Stomach (tissue), 4 donors: ENCODE measurements at regions not wholly inside any gene's neighbourhood (a gene's known extent, or its start where the extent isn't known, plus 50 kb on each side); places are given as distances from the start of the nearest gene placed in this dataset.
A peak's percentile ranks its signal among the peaks of the same experiment; 100 is the strongest.

ENCODE experiments used
- EP300 ChIP-seq: sonication (generic); formaldehyde crosslinking; IDR thresholded peaks from one replicate; pipeline ENCODE4 v1.6.1; 2017; ENCODE audit warnings: antibody characterized with exemption
- TF ChIP-seq, protein P1 (sequence below), 7 experiments: fragments of 450-650 bp in 4 of 7; fragments of 200-600 bp in 3 of 7; sonication (generic) in 3 of 7; IDR thresholded peaks; one replicate each; pipeline ENCODE4 v1.5.1; 2016 to 2019; ENCODE audit warnings: antibody characterized with exemption in 7 of 7, control low read depth in 2 of 7, mild to moderate bottlenecking in 1 of 7

DNA sequence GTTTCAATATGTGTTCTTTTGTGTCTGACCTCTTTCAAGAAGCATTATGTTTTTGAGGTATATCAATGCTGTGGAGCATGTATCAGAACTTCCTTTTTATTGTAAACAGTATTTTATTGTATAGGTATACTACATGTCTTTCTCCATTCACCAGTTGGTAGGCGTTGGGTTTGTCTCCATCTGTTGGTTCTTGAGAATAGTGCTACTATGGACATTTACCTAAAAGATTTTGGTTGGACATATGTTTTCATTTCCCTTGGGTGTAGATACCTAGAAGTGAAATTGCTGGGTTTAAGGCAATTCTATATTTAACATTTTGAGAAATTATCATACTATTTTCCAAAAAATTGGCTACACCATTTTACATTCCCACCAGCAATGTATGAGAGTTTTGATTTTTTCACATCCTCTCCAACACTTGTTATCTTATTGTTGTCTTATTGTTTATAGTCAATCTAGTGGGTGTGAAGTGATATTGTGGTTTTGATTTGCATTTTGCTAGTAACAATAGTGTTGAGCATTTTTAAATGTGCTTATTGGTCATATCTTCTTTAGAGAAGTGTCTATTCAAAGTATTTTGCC is 409.2 kb downstream of the IPO8 start:
- TF ChIP-seq, protein P1, sequence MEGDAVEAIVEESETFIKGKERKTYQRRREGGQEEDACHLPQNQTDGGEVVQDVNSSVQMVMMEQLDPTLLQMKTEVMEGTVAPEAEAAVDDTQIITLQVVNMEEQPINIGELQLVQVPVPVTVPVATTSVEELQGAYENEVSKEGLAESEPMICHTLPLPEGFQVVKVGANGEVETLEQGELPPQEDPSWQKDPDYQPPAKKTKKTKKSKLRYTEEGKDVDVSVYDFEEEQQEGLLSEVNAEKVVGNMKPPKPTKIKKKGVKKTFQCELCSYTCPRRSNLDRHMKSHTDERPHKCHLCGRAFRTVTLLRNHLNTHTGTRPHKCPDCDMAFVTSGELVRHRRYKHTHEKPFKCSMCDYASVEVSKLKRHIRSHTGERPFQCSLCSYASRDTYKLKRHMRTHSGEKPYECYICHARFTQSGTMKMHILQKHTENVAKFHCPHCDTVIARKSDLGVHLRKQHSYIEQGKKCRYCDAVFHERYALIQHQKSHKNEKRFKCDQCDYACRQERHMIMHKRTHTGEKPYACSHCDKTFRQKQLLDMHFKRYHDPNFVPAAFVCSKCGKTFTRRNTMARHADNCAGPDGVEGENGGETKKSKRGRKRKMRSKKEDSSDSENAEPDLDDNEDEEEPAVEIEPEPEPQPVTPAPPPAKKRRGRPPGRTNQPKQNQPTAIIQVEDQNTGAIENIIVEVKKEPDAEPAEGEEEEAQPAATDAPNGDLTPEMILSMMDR (IDR thresholded peaks at IDR 0.05): peak in 4 of 7 experiments; percentile 21 to 47 (median 44)
- no peak for TF ChIP-seq EP300
